A172 (cell line): ENCODE measurements at regions not wholly inside any gene's neighbourhood (a gene's known extent, or its start where the extent isn't known, plus 50 kb on each side); places are given as distances from the start of the nearest gene placed in this dataset.

Experiments
- DNase-seq: peaks from one replicate; pipeline ENCODE4 v3.0.0-alpha.2; 2015; ENCODE audit warnings: low spot score

DNA sequence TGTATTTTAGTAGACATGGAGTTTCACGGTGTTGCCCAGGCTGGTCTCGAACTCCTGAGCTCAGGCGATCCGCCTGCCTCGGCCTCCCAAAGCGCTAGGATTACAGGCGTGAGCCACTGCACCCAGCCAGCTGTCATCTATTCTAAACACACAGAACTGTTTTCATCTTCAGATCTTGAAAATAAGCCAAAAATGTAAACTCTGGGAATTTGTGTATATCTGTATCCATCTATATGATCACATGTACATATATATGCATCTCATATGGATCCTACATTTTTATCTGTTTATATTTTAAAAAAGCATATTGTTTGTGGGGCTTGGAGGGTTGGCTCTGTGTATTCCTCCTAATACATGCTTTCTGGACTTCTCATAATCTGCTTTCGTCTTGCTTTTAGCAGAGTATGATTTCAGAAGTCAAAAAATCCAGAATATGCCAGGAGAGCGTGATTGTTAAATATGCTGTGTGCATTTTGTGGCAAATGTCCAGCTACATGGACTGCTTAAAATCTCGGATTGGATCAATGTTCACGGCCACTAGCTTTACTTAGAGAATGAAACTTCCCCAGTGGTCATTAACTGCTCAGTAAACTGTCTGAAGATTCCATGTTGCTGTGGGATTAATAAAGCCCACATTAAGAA, 274.4 kb upstream of the IRX1 start:
- no peak for DNase-seq

DNA sequence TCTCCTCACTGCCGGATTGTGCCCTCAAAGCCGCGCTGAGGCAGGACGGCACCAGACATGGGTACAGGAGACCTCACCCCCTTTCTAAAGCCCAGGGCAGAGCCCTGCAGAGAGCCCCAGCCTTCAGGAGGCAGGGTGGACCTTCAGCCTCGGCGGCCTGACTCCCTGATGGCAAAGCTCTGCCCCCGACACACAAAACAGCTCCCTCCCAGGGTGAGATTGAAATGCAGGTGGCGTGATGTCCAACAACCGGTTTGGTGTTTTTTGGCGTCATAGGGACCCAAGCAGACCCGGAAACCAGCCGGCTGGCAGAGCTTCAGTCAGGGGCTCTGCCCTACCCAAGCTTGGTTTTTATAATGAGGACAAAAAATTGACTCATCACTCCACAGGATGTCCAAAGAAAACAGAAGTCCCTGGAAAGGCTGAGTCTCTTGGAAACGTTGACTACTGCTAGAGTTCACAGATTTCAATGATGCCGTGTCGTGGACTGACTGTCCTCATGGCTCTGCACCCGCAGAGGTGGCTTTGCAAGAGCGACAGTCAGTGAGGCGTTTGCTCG, 275.2 kb upstream of the IRX1 start:
- peak; percentile 46 for DNase-seq

DNA sequence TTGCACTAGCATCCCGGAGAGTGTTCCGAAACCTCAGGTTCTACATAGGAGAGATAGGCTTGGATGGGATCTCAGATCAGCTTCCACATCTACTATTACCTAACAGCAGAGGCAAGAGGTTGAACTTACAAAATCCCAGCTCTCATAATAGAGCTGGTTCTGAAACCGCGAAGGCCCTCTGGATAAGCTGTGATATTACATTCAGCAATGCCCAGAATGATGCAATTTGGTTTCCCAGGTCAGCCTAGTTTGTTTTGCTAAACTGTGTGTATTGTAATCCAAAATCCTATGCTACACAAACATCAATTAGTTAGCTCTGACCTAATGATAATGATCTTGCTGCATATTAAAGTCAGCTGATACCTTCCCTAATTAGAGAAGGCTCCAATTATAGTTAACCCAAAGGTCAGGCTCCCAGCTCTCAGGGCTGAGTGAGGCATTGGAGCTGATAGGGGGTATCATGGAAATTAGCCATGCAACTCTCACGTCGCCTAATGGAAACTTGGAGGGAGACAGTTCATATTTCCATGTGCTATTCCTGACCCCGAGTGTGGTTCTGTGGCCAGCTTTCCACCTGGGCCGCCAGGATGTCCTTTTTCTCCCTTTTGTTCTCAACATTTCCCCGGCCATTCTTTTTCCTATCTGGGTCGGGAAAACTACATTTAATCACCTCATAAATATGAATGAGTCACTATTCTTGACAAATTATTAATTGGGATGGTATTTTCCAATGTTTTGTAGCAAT, 278.4 kb upstream of the IRX1 start:
- DNase-seq = no peak

DNA sequence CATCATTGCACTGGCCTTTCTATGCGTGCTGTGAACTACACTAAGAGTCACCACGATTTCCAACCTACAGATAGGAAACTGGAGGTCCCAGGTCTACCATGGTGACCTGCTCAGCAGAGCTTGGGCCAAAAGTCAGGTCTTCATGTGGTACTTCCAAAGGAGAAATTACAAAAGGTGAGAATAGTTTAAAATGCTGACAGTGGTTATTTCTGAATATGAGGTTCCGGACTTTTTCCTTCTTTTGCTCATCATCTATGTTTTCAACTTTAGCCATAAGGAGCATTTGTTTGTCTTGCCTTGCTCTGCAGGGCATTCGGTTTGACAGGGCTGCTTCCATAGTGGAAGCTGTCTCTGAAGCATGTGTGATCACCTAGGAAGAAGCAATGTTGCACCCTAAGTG, 282.1 kb upstream of the IRX1 start:
- DNase-seq = no peak

DNA sequence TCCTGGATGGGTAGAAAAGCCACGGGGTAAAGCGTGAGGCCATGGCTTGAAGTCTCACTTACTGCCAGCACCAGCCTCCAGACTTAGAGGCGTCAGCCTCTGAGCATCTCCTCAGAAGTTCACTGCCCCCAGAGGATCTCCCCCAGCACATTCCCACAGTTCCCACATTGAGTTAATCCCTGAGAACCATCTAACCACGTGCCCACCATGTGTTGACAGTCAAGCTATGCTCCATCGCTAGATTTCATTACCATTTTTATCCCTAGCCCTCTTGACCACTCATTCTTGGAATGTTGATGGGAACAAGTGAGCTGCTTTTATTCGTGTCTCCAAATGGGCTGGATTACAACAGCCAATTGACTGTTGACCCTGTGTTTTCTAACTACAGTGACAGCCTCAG, 283.3 kb upstream of the IRX1 start:
- no peak for DNase-seq

DNA sequence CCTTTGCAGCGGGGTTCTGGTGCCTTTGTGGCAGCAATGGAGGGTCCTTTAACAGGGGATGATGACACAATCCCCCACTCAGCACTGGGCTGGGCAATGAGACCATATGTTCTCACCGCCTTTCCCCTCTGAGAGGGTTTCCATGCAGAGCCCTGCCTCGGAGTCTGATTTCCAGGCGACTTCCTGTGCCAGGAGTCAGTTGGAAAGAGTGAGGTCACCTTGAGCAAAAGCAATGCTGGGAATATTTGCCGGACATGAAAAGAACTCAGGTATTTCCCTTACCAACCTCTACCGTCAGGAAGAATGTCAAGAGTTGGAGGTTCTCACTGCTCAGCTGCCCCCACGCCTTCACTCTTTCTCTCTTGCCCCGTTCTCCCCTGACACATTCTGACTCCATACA, 284.2 kb upstream of the IRX1 start:
- DNase-seq = no peak

DNA sequence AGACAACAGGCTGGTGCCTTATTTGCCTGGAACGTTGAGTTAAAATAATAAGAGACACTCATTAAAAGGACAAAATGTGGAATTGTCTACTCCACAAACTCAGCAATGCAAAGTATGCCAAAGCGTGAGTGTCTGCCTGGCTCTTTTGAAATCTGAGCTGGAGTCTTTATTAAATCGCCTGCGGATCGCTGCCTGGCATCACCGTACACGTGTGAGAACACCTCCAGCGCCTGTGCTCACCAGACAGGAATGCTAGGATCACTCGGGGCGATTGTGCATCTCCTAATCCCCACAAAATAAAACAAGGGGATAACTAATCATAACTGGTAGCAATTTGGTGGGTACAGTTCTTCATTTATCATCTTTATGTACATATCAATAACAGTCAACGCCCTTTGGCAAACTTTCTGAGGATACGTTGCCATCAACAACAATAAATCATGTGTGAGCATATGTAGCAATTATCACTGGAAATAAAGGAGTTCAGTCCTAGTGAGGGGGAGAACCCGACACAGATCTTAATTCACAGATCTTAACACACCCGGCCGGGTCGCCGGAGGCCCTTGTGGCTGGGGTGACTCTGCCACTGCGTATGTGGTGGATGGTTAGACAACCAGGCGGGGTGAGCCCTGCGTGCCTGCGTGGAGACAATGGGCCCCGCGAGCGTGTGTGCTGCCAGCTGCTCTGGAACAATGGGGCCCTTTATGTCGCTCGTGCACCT, 284.9 kb upstream of the IRX1 start:
- DNase-seq = peak; percentile 65

DNA sequence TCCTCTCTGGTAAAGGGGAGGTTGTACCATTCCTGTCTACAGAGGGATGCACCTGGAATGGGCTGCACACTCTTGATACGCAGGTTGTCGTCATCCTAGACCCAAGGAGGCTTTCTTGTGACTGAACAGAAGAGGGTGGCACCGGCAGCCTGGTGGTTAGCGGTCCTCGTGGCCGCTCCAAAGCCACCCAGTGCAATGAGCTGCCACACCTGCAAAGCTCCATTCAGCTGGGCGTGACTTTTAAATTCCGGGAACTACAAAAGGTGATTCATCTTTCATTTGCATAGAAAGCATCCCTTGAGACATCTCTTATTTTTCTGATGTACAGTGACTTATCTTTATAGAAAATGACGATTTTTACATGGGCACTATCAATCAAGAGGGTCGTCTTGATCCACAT, 286.1 kb upstream of the IRX1 start:
- DNase-seq = no peak

DNA sequence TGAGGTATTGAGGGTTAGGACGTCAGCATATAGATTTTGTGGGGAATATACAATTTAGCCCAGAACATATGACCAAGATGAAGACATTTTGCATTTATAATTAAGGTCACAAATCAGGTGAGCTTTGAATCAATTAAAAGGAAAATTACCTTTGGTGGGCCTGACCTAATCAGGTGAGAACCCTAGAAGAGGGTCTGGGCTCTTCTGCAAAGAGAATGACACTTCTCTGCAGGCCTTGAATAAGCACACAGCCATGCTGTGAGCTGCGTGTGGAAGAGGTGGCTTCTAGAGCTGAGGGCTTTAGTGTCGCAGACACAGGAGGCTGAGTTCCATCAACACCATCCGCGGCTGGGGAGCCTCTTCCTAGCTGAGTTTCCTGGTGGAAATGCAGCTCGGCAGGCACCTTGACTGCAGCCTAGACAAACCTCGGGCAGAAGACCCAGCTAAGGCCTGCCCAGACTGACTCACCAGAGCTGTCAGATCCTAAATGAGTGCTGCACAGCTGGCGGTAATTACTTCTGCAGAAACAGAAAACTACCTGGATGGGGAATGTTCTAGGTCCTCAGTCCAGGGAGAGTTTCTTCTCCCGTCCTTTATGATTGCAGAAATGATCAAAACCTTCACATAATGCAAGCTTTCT, 287.5 kb upstream of the IRX1 start:
- no peak for DNase-seq

DNA sequence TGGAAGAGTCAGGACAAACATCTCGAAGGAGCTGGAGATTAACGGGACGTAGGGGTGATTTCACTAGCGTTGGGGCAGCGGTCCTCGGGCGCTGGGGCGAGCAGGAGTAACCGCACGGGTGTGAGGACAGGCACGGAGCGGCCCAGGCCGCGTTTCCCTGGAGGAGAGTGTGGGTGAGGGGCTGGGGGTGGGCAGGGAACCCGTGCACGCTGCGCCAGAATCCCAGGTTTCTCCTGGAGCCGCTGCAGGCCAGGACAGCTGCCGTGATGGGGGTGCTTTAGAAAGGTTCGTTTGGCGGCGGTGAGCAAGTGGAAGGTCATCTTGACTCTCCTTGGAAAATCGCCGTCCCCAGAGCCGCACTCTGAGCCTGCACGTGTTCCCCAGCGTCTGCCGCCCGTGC, 290.2 kb upstream of the IRX1 start:
- DNase-seq = no peak

DNA sequence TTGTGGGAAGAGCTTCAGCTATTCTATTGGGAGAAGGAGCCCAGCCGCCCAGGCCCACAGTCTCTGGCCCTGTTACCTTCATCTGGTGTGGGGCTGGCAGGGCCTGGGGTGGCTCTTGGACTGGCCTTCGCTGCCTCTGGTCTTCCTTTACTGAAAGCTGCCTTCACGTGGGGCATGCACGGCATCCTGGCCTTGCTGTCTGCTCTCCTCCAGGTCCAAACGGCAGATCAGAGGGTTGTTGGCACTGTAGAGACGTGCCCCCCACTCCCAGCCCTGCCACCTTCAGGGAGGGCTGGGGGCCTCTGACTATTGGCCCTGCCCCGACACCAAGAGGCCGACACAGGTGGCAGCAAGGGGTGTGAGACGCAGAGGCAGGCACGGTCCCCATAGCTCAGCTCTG, 291.3 kb upstream of the IRX1 start:
- DNase-seq = no peak

DNA sequence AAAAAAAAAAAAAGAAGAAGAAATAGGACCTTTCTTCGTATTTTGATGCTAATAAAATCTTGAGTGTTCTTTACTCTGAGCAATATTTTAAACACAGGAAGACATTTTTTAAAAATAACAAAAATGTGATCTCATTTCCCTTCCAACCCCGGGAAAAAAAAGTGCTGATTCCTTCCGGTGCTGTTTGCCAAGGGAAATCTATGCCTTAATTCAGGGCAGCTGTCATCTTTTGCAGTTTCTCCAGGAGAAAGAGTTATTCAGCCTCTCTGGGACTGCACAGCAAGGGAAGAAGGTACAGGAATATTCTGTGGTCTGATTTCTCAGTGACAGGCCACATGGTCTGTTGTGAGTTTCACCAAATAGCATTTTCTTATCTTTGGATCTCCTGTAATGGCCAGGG, 291.9 kb upstream of the IRX1 start:
- no peak for DNase-seq

DNA sequence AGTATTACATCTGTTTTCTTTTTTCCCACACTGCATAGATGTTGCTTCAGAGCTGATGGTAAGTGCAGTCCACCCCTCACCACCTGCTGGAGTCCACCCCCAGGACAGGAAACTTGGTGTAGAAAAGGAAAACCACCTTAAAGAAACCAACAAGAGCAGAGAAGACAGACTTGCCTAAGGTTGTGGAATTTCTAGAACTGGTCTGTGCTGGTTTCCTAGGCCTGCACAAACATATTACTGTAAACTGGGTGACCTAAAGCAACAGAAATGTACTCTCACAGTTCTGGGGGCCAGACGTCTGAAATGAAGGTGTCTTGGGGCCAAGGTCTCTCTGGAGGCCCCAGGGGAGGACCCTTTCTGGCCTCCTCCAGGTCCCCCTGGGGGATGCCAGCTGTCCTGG, 293.4 kb upstream of the IRX1 start:
- no peak for DNase-seq

DNA sequence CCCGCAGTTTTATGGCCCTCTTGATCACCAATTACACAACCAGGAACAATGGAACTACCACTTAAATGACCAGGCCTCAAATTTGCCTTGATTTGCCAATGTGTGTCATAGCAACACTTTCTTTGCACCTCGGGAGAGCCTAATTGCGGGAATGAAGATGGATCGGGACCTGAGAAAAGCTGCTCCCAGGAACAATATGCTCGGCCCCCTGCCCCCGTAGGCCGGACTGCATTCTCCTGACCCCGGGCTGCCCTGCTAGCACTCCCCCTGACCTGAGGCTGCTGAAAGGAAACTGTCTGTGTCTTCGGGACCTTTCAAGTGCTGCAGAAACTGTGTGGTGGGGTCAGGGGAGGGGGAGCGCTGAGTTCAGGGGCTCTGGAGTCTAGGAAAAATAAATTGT, 294.3 kb upstream of the IRX1 start:
- no peak for DNase-seq

DNA sequence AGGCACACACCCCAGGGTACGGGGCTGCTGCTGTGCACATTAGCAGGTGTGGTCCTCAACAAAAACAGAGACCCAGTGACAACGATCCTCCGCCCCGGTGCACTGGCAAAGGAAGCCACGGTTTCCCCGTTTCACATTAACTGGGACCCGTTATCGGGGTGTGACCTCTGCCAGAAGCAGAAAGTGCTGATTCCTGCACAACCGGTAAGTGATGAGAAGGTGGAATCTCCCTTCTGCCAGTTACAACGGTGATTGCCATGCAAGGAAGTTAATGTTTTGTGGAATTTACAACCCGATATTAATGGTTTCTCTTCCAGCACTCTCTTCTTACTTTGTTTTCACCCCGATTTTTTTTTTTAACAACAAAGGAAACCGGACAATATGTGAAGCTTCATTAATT, 294.9 kb upstream of the IRX1 start:
- DNase-seq = no peak

DNA sequence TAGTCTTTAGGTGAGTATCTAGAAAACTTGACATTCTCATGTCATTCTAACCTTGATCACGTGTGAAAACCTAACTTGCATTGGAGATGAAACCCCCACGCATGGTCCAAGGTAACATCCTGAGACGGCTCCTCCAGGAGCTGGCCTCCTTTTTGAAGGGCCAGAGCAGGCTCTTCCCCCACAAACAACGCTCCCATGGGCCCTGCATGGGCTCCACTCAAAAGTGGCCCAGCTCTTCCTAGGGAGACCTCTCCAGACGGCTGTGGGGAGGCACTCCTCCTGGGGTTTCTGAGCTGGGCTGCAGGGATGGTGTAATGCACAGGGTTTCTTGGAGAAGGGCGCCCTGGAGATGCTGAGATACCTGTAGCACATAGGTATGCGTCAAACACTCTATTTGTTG, 296.2 kb upstream of the IRX1 start:
- DNase-seq = no peak

DNA sequence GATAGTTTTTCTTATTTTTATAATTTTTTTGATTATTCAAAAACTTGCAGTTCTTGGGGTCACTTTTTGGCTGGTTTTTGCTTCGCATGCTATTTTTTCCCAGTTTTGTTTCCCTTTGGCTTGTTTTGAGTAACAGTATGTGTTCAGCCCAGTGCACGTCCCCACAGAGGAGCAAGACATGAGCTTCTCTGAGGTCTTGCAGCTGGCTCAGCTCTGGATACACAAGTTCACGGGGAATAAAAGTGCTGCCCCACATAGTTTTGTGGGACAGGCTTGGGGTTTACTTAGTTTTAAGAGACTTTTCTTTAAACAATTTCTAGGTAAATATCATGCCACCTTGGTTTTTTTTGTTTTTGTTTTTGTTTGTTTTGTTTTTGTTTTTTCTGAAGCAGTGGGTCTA, 297.8 kb upstream of the IRX1 start:
- no peak for DNase-seq

DNA sequence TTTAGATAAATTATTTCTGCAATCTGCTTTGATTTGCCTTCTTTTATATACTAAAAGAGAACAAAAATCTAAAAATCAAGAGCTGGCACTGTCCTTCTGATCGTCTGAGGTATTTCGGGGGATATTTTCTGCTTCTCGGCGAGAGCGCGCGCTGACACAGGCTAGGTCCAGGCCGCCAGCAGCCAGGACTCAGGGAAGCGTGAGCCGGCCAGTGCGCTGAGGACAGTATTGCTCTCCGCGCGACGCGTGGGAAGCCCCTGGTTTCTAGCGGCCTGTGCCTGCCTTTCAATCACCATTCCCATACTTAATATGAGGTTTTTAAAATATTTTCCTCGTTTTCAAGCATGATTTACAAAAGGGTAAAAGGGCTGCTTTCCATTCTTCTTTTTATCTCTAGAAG, 307.3 kb upstream of the IRX1 start:
- no peak for DNase-seq

DNA sequence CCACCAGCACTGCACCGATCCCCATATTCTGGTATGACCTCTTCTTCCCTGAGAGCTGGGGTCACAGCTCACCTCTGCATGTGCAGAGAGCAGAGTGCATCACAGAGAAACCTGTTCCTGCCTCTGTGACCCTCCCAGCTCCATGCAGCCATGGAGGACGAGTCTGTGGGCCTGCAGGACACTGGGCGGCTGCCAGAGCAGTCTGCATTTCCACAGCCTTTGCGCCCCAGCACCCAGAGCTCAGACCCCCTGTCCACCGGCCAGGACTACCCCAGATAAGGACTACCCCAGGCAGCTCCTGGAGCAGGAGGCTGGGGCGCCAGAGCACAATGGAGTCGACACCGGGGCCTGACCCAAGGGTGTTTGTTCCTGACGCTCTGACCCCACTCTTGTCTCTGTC, 308.1 kb upstream of the IRX1 start:
- no peak for DNase-seq

DNA sequence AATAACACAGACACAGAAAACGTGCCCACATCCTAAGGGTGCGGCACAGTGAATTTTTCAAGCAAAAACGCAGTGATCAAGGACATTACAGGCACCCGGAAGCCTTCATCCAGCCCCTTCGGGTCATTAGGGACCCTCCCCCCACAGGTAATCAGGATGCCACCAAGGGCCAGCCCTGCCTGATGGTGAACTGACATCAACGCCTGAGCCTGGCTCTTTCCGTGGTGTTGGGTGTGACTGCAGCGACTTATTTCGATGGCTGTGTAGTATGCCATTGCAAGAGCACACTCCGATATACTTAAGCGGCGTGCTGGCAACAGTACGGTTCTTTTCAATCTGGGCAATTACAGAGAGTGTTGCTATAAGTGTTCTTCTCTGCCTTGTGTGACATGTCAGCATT, 310.0 kb upstream of the IRX1 start:
- no peak for DNase-seq

DNA sequence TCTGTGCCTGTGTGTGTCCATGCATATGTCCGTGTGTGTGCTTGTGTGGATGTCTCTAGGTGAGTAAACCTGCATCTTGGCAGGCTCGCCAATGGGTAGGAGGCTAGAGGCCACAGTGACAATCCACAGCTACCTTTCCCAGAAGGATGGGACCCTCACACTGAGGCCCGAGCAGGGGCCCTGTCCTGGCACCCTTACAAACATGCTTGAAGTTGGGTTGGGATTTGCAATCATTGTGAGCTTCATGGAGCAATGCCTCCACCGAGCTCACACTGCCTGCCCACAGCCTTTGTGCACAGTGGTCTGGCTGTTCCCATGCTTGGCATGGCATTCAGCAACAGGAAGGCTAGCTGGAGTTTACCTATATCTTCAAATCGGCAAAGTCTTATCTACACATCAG, 311.1 kb upstream of the IRX1 start:
- no peak for DNase-seq

DNA sequence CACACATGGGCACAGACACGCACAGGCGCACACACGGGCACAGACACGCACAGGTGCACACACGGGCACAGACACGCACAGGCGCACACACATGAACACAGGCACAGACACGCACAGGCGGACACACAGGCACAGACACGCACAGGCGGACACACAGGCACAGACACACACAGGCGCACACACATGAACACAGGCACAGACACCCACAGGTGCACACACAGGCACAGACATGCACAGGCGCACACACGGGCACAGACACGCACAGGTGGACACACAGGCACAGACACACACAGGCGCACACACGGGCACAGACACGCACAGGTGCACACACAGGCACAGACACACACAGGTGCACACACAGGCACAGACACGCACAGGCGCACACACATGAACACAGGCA, 312.8 kb upstream of the IRX1 start:
- no peak for DNase-seq

DNA sequence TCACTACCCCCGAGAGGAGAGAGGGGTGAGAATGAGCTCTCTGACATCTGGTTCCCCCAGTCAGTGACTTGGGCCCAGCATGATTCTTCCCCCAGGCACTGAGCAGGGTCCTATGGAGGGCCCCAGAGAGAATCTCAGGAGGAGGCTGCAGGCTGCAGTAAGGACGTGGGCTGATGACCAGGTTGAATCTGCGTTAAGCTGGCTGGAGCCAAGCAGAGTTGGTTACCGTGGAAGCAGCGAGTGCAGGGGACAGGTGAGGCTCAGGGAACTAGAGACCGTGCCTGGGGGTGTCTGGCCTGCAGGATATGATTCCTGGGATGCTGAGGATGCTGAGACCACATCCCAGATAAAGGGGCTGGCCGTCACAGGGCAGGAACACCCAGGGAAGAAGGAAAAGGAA, 314.3 kb upstream of the IRX1 start:
- DNase-seq = no peak
